Muscle of arm (tissue), 1 donor: ENCODE measurements at regions not wholly inside any gene's neighbourhood (a gene's known extent, or its start where the extent isn't known, plus 50 kb on each side); places are given as distances from the start of the nearest gene placed in this dataset.

Experiments used
- DNase-seq: peaks from one replicate; pipeline ENCODE4 v3.0.0-alpha.2; 2013

DNA sequence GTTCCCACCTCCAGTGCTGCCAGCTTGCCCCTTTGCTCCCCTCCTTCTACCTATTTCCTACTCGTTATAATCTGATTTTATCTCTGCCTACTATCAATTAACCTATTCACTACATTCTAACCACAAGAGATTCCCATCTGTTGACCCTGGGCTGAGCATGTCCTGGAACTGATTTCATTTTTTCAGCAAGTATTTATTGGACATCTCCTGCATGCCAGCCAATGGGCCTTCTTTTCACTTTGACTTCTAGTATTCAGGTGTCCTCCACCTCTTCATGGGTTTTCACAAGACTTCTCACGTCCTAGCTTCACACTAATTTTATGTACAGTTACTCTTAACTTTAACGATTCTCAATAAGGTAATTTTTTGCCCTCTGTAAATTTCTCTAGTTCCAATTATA is 282.7 kb upstream of the KLHL1 start:
- no peak for DNase-seq

DNA sequence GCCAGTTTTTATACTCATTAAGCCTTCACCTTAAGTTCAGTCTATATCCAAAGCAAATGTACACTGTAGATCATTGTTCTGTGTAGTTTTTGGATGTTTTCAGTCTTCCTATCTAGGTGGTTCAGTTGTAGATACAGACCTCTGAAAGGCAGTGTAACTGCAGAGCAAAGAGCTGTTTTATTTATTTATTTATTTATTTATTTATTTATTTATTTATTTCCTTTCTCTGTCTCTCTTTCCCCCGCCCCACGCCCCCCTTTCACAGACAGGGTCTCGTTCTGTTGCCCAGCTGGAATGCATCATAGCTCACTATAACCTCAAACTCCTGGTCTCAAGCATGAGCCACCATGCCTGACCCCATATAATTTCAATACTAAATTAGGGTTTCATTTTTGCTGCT is 281.8 kb upstream of the KLHL1 start:
- DNase-seq = no peak

DNA sequence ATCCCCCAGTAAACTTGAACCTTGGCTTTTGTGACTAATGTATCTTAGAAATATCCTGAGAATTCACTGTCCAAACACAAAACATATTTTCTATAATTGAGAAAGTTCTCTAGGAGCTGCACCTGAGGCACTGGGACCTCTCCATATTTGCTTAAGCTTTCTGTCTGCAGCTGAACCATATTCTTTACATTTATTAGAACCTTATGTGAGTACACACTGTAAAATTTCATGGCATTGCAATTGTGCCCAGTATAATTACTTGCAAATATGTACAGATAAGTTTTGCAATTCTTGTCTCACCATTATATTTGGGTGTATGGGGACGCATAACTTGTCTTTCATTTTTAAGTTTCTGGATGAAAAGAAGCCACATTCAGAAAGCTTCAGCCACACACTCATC is 280.7 kb upstream of the KLHL1 start:
- DNase-seq = no peak

DNA sequence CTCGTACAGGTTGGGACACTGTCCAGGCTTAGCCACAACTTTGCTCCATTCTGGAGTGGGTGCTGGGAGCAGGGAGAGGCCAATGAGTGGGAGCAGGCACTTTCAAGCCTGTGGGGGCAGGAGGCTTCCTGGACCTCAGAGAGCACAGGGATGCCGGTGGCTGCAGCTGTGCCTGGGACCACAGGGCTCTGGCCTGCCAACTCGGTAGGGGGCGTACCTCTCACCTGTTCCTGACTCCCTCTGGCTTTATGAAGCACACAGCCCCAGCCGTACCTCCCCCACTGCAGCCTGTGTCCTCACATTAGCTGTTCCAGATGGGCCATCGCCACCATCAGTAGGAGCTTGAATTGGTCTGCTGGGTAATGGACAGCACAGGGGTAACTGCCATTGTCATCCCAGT is 278.7 kb upstream of the KLHL1 start:
- DNase-seq = no peak

DNA sequence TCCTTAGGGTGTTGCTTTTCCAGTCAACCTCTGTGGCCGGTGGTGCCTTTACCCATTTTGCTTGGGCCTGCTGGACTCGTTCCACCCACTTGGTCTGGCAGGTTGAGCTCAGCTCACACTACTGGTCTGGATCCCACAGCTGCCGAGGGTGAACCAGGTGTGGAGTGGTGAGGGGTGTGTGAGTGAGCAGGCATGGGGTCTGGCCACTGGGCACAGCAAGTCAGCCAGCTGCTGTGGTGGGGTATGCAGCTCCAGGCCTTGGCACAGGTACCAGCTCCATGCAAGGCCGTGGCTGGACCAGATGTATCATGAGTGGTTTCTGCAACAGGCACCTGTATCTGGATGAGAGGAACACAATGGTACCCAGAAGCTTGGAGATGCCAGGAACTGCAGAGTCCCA is 277.6 kb upstream of the KLHL1 start:
- DNase-seq = no peak

DNA sequence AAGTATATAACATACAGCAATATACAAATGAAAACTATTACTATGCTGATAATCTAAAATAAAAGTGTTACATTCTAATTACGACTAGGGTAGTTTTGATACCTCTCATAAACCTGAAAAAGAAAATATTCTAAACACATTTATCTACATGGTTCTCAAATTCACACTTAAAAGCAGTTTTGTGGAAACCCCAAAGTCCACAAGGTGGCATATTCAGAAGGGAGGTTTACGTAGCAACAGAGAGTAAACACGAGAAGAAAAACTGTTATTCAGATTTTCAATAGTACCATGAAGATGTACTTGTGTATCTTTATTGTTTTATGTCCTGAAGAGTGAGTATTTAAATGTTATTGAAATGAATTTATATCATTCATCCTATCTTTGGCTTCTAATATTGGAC is 275.9 kb upstream of the KLHL1 start:
- no peak for DNase-seq

- no peak for DNase-seq
Observed at GRCh38 chr13:70380809-70381208, 272.6 kb upstream of the KLHL1 start.

GRCh38 chr13:70375718-70376117 is 267.5 kb upstream of the KLHL1 start:
- no peak for DNase-seq

GRCh38 chr13:70370924-70371323 is 262.7 kb upstream of the KLHL1 start:
- no peak for DNase-seq

DNA sequence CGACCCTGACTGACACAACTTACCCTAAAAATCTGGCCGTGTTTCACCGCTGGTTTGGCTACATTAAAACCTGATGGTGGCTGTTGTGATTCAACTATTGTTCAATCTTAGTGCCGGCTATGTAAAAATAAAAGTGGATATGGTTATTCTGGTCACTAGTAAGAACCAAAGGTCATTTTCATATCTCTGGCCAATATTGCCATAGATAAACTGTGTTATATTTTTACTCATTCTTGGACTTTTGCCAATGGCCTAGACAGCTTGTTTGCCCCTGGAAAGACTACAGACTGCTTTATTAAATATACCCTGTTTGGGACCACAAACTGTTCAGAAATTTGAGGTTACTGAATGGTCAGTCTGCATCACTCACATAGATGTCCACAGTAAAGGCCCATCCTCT is 258.5 kb upstream of the KLHL1 start:
- DNase-seq = no peak

- peak; percentile 4 for DNase-seq
Observed at GRCh38 chr13:70363991-70364390, 255.7 kb upstream of the KLHL1 start.

DNA sequence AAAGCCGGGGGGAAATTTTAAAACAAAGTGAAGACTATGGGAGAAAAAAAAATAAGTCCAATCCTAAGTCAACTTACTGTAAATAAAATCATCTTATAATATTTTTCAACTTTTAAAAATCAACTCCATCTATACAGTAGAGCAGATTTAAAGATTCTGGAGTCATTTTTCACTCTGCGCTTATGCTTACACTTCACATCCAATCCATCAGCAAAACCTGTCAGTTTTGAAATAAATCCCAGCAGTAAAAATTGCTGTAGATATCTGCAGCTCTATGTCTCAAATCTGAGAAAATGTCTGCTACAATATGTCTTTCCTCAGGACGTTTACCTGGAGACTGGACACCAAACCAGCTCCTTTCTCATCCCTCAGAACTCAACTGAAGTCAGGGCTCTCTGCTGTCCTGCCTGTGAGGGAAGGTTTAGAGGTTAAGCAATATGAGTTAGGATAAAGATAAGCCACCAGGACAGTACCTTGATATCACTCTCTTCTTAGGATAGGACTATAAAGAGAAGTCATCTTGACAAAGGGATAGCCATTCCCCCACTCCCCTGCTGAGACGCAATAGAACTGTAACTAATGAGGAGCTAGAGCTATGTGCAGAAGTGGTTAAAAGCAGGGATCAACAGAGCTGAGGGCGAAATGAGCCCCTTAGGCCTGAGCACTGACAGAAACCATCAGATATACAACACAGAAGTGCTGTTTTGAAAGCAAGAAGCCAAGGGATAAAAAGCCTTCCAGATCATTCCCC is 254.7 kb upstream of the KLHL1 start:
- no peak for DNase-seq

DNA sequence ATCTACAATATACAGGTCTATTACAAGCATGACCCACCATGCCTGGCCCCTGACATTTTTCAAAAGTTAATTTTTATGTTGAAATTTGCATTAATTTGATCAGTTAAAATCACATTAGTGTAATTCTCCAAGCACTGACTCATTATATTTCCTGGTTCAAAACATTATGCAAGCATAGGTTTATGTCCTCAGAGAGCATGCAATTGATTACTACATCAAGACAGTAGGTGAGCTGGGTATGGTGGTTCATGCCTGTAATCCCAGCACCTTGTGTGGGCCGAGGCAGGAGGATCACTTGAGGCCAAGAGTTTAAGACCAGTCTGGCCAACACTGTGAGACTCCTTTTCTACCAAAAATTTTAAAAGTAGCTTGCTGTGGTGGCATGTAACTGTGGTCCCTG is 248.8 kb upstream of the KLHL1 start:
- no peak for DNase-seq

- no peak for DNase-seq
Observed at GRCh38 chr13:70353096-70353495, 244.8 kb upstream of the KLHL1 start.

DNA sequence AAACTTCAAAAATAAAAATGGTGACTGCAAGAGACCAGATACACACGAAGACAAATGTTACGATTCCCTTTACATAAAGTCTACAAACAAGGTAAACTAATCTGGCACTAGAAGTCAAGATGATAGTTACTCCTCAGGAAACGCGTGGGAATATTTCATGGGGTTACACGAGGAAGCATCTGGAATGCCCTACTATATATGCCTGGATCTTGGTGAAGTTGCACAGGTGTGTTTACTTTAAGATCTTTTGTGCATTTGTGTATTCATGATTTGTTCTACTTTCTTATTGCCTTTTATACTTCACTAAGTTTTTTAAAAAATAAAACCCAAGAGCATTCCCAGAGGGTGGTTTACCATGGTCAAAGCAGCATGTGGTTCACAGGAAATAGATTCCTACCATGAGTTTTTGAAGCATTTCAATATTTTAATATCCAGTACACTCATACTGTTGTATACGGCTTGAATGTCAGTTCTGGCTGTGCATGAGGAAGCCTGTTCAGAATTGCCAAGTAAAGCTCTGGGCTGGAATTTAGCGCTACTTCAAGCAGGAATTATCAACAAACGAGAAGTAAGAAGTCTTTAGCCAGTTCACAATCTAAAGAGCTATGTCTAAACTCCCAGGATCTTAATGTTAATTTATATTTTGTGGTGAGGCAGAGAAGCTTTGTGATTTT is 239.8 kb upstream of the KLHL1 start:
- no peak for DNase-seq

- DNase-seq = no peak
Observed at GRCh38 chr13:70339738-70340137, 231.5 kb upstream of the KLHL1 start.

- no peak for DNase-seq
Observed at GRCh38 chr13:70338609-70339008, 230.4 kb upstream of the KLHL1 start.

DNA sequence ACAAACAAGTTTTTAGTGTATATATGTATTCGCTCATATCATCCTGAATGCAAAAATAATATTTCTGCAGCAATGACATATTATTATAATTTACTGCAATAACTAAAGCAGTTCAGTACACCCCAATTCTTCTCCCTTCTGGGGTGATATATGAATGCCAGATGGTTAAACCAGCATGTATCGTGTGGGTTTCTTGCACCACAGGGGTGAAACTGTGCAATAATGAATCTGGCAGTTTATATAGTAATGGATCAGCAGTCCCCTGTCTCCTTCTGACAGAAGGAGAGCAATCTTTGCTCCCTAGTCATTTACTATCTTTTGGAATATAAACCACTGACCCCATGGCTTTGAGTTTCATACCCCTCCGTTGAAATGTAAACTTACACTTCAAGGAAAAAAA is 228.6 kb upstream of the KLHL1 start:
- no peak for DNase-seq

DNA sequence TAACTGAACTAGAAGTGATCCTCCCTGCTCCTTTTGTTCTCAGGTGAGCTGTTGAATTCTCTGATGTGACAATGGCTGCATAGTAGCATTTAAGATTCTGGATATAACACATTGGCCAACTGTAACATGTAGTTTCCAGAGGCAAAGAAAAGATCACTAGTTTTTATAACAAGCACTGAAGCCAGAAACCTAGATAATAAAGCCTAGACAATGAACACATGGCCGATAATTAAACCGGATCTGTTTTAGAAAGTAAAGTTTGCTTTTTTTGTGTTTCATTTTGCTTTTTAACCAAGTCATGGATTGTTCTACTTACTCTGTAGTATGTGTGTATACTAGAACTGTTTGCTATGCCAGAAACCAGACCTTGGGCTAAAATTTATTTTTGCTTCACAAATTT is 225.5 kb upstream of the KLHL1 start:
- DNase-seq = no peak

- no peak for DNase-seq
Observed at GRCh38 chr13:70330697-70331361, 222.6 kb upstream of the KLHL1 start.

- no peak for DNase-seq
Observed at GRCh38 chr13:70324519-70324918, 216.3 kb upstream of the KLHL1 start.

DNA sequence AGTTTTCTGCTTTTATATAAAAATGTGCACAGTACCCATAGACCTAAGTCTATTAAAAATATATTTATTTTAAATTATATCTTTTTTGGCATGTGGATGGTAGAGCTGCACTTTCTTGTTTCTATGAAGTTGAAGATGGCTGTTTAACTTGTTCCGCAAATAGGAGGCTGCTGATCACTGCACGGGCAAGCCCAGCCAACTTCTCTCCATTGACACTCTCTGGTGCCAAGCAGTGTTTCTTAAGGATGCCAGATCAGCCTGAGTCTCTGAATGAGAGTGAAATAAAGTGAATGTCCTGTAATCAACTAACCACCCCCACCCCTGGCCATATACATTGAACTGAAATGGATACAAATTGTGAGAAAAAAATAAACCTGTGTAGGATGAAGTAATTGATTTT is 202.9 kb upstream of the KLHL1 start:
- no peak for DNase-seq

GRCh38 chr13:70310396-70311119 is 202.3 kb upstream of the KLHL1 start:
- peak; percentile 1 for DNase-seq
